ENCODE measurements at regions not wholly inside any gene's neighbourhood (a gene's known extent, or its start where the extent isn't known, plus 50 kb on each side); places are given as distances from the start of the nearest gene placed in this dataset.

DNA sequence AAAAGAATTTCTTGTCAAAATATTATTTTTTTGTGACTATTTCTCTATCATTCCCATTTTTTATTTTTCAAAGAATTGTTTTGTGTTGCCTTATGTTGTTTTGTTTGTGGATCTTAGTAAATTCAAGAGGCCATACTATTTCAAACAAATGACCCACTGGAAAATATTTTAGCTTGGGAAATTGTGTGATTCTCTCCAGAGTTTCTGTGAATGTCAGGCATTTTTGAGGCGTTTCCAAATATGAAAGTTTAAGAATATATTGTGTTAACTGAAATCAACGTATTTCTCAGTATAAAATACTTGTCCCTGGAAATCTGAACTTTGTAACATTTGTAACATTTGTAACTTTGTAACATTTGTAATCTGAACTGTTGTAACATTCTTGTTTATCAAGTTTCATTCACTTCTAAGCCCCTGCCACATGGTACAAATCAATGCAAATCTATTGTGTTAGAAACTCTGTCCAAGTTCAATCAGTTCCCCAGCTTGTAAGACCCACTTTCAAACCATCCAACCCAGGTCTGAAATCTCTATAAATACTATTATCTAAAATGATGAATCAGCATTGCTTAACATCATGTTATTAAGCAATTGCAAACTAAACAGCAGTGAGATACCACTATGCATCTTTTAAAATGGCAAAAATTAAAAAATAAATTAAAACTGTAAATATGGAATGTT lies 465.4 kb upstream of the GRID2 start:
- TF ChIP-seq, protein P1, sequence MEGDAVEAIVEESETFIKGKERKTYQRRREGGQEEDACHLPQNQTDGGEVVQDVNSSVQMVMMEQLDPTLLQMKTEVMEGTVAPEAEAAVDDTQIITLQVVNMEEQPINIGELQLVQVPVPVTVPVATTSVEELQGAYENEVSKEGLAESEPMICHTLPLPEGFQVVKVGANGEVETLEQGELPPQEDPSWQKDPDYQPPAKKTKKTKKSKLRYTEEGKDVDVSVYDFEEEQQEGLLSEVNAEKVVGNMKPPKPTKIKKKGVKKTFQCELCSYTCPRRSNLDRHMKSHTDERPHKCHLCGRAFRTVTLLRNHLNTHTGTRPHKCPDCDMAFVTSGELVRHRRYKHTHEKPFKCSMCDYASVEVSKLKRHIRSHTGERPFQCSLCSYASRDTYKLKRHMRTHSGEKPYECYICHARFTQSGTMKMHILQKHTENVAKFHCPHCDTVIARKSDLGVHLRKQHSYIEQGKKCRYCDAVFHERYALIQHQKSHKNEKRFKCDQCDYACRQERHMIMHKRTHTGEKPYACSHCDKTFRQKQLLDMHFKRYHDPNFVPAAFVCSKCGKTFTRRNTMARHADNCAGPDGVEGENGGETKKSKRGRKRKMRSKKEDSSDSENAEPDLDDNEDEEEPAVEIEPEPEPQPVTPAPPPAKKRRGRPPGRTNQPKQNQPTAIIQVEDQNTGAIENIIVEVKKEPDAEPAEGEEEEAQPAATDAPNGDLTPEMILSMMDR (conservative IDR thresholded peaks at IDR 0.05) = no peak
- no peak for TF ChIP-seq EZH2 (IDR thresholded peaks at IDR 0.05; ENCODE audit: low read depth)

All from PC-9 (cell line).